GM21717 (cell line): ENCODE measurements at regions not wholly inside any gene's neighbourhood (a gene's known extent, or its start where the extent isn't known, plus 50 kb on each side); places are given as distances from the start of the nearest gene placed in this dataset.
"Not testable (repeated sequence)": the region's sequence is repeated elsewhere in the genome, so short reads cannot be mapped to it uniquely, and the experiment has no call there.

ENCODE experiments used
- ATAC-seq: cut with Tn5 transposase; IDR thresholded peaks from one replicate; pipeline ENCODE4 v1.9.1; 2021; ENCODE audit warnings: mild to moderate bottlenecking, moderate library complexity; ENCODE audit not compliant: unreplicated experiment

- no peak for ATAC-seq
Measured at GRCh38 chr2:160721089-160722040, 227.8 kb upstream of the RBMS1 start.

GRCh38 chr2:160726046-160726445, 232.4 kb upstream of the RBMS1 start:
- no peak for ATAC-seq

DNA sequence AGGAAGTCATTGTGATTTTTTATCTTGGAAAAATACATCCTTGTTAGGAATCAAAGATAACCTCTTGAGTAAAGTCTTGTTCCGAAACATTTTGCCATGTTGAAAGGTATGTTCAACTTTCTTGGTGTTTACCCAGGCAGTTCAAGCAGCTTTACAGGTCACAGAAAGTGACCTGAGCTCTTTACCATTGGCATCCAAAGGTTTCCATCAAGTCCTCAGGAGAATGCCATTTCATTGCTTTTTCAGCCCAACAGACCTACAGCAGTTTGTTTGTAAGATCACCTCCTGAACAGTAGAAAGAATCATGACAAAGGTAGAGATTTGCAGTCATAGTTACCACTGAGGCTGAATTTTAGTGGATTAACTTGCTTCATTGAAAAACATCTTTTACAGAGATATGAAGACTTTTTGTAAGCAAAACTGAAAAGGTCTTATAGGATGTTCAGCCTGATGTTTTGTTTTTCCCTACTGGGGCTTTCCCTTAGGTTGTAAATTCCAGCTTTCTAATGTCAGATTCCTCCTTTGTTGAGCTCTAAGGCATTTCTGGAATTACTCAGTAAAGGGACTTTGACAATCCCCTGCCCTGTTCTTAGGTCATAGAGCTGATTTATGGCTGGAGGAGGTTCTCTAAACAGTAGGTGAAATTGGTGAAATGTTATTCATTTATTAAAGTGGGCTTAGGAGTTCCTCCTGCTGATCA, 236.8 kb upstream of the RBMS1 start:
- ATAC-seq: no peak

- no peak for ATAC-seq
Measured at GRCh38 chr2:160731415-160731814, 237.8 kb upstream of the RBMS1 start.

DNA sequence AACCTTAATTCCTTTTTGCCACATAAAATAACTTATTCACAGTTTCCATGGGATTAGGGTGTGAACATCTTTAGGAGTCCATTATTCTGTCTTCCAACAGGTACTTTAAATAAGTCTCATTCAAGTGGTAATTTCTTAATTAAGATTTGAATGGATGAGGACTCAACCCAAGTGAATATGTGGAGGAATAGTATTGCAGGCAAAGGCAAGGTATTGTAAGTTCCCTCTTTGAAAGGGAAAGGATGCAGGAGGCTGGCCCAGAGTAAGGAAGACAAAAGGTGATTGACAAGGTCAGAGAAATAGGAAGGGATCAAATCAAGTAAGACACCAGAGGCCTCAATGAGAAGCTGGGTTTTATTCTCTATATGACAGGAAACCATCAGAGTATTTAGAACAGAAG, 238.2 kb upstream of the RBMS1 start:
- ATAC-seq: no peak

DNA sequence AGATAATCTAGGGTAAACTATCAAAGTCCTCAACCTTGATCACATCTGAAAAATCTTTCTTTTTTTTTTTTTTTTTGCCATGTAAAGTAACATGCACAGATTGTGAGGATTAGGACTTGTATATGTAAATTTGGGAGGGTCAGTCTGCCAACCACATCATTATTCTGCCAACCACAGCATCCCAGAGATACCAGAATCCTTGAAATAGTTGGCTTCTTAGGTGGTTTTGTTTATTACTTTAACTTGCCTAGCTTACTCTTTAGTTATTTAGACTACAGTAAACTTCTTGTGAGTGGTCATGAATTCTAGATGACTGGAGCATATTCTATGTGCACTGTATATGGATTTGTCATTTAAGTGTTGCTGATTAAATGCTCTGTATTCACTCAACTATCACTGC, 242.1 kb upstream of the RBMS1 start:
- no peak for ATAC-seq

GRCh38 chr2:160736148-160737028, 242.8 kb upstream of the RBMS1 start:
- ATAC-seq: no peak

DNA sequence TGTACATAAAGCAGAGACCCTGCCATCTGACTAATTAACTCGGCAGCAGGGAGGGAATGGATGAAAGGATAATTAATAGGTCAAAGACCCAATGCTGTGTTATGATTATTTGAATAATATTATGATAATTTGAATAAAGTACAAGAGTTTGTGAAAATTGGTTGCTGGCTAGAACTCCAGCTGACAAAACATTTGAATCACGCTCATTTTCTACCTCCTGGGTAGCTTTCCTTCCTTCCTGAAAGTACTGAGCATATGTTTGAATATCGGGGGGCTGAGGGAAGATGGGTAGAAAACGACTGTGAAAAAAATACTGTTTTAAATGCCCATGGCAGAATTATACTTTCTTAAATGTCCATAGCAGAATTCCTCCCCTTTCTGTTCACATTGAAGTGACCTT, 243.6 kb upstream of the RBMS1 start:
- no peak for ATAC-seq

DNA sequence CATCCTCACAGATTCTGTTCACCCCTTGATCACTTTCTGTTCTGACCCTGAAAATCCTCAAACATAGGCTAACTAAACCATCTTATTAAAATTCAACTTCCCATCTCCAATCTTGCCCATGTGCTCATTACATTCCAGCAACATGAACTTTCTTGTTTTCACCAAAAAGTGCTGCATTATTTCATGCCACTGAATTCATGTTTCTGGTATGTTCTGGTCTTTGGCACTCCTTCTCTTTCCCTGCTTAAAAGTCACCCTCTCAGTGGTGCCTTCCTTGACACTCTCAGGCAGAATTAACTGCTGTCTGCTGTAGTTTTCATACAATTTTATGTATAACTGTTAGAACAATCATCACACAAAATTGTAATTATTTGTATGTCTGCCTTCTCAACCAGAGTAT, 247.7 kb upstream of the RBMS1 start:
- no peak for ATAC-seq

- ATAC-seq: no peak
Measured at GRCh38 chr2:160741815-160742214, 248.2 kb upstream of the RBMS1 start.

DNA sequence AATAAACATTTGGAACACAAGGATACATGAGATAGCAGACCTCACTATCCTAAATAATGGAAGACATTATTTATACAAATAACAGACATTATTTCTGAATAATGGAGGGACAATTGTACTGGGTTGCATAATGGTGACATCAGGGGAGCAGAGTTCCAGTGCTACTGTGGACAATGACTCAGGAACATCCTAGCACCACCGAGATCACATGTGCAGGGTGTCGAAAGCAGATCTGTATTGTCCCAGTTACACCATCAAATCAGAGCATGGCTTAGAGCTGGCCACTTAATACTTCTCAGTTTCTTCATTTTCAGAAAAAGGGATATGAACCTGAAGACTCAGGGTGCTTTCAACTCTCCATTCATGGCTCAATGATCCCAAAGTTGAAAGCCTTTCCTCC, 249.1 kb upstream of the RBMS1 start:
- ATAC-seq: no peak

GRCh38 chr2:160747501-160748170, 254.0 kb upstream of the RBMS1 start:
- no peak for ATAC-seq

DNA sequence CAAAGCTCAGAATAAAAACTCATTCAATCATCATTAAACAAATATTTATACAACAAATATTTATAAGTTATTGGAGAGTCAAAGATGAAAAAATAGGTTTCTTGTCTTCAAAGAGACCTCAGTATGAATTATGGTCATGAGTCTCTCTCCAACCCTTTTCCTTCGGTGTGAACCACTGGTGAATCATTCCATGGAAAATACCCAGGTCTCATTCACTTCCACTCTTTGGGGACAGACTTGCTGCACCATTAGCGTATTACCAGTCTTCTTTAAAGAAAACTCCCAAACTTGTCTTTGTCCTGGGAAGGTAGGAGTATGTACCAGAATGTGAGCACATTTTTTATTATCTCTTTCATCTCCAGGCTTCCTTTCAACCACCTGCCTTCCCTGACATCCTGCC, 257.4 kb upstream of the RBMS1 start:
- ATAC-seq: no peak

GRCh38 chr2:160752475-160753330, 259.1 kb upstream of the RBMS1 start:
- no peak for ATAC-seq

GRCh38 chr2:160753331-160753654, 259.7 kb upstream of the RBMS1 start:
- no peak for ATAC-seq

DNA sequence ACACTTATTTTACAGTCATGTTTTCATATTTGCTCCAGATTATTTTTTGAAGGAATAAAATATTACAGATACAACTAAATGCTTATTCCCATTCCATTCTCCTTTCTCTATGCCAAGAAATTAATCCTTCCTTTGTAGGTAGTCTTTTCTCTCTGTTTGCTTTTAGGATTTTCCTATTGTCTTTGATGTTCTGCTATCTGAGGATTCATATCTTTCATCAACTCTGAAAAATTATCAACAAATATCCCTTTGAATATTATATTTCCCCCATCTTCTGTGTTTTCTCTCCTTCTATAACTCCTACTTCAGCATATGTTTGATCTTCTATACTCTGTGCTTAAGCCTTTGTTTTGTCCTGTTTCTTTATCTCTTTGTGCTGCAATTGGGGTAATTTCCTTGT, 260.4 kb upstream of the RBMS1 start:
- no peak for ATAC-seq

DNA sequence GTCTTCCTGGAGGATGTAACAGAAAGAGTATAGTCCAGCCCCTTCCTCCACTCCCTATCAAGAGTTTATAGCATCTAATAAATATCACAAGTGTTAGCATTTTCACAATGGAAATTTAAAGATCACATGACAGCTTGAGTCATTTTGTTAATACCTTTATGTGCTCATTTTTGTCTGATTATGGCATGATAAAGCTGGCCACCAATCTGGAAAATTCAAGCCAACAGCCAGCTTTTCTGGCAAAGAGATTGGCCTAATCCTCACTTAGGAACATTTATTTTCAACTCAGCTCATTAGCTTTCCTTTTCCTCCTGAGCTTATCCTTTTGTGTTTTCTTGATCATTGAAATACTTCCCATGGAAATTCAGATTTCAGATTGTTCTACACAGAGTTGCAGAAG, 262.9 kb upstream of the RBMS1 start:
- ATAC-seq: no peak

- not testable (repeated sequence) for ATAC-seq
Measured at GRCh38 chr2:160762493-160763128, 269.0 kb upstream of the RBMS1 start.

- ATAC-seq: no peak
Measured at GRCh38 chr2:160783474-160783873, 289.9 kb upstream of the RBMS1 start.
